HK-2 (cell line): ENCODE measurements at regions not wholly inside any gene's neighbourhood (a gene's known extent, or its start where the extent isn't known, plus 50 kb on each side); places are given as distances from the start of the nearest gene placed in this dataset.

Experiments used
- DNase-seq: peaks from one replicate; pipeline ENCODE4 v3.0.0-alpha.2; 2018; ENCODE audit not compliant: unreplicated experiment

DNA sequence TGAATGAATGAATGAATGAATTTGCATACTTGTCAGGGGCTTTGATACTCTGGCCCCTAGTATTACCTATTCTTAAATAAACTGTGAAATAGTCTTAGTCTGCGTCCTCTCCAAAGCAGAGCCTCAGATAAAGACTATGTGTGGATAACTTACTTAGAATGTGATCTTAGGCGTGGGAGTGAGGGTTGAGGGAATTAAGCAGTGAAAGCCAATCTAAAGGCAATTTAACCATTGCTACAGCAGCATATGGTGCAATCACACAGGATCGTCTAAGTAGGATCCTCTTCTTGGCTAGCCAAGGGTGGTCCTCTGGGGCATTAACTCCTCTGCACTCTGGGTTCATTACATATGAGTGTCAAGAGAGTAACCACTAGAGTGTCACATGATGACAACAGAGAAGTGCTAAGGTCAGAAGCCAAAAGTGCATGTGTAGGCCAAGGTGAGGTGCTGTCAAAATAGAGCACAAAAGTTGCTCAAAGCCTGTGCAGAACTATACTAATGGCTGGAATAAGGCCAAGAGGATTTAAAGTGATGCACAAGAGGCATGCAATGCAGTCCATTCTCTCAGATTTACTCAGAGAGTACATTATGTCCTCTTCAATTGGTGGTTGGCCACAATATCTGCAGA is 274.4 kb upstream of the SEMA6A start:
- no peak for DNase-seq

- DNase-seq, result no peak
Observed at GRCh38 chr5:116847960-116848359, 273.3 kb upstream of the SEMA6A start.

- no peak for DNase-seq
Observed at GRCh38 chr5:116844015-116844414, 269.4 kb upstream of the SEMA6A start.

- DNase-seq, result no peak
Observed at GRCh38 chr5:116842514-116842961, 267.9 kb upstream of the SEMA6A start.

DNA sequence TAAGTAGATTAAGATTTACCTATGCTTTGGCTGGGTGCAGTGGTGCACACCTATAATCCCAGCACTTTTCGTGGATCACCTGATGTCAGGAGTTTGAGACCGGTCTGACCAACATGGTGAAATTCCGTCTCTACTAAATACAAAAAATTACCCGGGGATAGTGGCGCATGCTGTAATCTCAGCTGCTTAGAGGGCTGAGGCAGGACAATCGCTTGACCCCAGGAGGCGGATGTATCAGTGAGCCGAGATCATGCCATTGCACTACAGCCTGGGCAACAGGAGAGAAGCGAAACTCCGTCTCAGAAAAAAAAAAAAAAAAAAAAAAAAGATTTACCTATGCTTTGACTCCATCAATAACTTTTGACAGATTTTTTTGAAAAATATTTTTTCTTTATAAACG is 267.1 kb upstream of the SEMA6A start:
- DNase-seq, result no peak

- no peak for DNase-seq
Observed at GRCh38 chr5:116838011-116838536, 263.5 kb upstream of the SEMA6A start.

- no peak for DNase-seq
Observed at GRCh38 chr5:116834796-116835515, 260.3 kb upstream of the SEMA6A start.

GRCh38 chr5:116830079-116830478 is 255.5 kb upstream of the SEMA6A start:
- DNase-seq, result no peak

DNA sequence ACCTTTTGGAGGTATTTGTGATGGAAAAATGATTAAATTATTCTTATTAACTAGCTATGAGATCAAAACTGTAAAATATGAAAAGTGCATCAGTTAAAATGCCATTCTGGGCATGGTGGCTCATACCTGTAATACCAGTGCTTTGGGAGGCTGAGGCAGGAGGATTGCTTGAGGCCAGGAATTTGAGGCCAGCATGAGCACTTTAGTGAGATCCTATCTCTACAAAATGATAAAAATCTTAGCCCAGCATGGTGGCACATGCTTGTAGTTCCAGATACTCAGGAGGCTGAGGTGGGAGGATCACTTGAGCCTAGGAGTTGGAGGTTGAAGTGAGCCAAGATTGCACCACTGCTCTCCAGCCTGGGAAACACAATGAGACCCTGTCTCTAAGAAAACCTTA is 252.5 kb upstream of the SEMA6A start:
- DNase-seq, result no peak

DNA sequence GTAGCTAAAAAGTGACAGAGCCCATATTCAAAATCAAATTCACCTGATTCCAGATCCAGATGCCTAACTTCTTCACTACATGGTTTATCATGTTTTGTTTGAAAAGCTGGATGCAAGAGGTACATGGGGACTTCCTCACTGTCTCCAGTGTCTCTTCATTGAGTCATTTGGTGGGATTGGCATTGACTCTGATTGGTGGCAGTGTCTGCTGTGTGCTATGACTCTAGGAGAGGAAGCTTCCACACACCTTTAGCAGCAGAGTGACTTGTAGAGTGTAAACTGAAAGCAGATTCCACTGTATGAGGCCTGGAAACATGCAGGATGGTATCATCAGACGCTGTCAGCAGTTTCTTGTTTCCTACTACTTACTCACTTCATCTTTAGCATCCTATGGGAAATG is 250.9 kb upstream of the SEMA6A start:
- DNase-seq, result no peak

- no peak for DNase-seq
Observed at GRCh38 chr5:116824751-116825438, 250.3 kb upstream of the SEMA6A start.

DNA sequence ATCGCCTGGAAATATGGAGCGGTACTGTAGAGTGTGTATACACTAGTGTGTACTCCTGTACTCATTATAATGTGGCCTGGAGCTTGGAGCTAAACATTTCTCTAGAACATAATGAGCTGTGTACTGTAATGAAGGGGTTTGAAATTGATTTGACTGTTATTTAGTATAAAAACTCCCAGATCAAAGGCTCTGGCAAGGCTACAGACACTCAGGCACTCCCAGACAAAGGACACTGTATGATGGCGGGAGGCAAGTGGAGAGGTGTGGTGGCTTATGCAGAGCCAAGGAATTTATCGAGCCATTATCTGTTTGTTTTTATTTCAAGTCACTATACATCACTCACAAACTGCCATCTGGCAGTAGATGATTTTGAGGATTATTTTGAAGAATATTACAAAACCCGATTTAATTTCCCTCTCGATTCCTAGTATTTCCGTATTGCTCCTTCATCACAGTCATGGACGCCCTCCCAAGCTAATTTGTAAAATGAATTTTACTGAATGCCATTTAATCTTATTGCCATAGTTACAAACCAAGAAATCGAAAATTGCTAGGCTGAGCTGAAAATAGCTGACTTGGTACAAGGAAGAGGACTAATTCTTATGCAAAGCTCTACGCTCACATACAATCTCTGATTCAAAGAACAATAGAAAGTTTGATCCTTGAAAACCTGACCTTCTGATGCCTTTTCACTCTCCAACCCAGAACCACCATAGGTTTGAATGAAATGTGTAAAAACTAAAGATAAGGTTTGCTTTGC is 240.2 kb upstream of the SEMA6A start:
- DNase-seq, result no peak

DNA sequence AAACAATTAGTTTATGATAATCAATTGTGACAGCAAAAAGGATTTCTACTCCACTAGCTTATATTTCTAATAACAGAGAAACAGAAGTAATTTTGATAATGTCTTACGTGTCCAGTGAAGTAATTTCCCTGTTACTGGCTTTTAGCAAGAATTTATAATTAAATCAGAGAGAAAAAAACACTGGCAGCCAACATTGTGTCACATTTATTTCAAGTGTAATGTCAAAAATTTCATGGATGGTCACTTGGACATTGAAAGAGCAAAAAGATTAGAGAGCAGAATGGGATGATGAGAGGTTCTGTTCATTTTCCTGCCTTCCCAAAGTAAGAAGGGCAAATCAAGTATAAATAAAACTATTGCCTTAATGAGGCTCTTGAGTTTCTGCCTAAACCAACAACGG is 239.3 kb upstream of the SEMA6A start:
- DNase-seq, result no peak

- DNase-seq, result no peak
Observed at GRCh38 chr5:116813356-116813755, 238.7 kb upstream of the SEMA6A start.

DNA sequence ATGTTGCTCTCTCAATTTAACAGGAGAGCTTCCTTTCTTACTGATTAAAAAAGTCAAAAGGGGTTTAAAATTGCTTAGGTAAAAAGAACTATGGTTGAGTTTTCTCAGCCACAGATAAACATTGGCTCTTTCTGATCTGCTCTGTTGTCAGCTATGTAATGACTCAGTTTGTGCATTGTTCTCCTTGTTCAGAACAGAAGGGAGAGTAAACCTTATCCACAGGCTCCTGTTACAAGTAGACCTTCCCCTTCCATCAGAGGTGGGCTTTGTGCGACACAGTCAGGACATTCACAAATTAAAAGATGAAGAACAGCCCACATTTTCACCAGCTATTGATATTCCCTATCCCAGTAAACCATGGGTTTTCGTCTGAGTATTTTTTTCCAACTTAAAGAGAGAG is 236.3 kb upstream of the SEMA6A start:
- no peak for DNase-seq

DNA sequence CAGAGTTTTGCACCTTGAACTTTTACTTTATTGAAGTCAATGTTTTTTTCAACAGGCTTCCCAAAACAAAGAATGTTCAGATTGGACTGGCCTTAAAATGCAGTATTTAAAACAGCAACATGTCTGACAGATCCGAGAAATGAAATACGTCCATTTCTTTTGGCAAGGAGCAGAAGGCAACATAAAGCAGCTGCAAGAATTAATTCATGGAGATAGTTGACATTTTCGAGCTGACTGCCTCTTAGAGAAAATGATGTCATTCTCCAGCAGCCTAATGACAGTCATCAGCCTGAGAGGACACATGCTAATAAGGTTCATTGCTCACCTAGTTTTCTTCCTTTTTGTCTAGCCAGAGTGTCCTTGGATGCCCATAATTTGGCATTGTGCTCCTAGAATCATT is 232.2 kb upstream of the SEMA6A start:
- DNase-seq, result no peak

GRCh38 chr5:116799401-116799800 is 224.8 kb upstream of the SEMA6A start:
- DNase-seq, result no peak

DNA sequence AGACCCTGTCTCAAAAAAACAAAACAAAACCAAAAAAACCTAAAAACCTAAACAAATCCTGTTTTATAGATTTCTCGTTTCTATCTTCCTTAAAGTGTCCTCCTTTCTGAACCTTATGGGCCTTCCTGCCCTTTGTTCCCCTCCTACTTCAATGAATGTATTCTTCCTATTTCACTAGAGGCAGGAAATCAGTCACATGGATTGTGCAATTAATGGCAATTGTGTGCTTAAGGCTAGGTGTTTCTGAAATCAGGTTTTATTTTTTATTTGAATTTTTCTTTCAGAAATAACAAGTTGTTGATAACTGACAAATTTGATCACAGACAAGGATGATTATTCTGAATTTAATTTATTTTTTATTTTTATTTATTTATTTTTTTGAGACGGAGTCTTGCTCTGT is 220.6 kb upstream of the SEMA6A start:
- DNase-seq, result no peak

- DNase-seq, result no peak
Observed at GRCh38 chr5:116789522-116789921, 214.9 kb upstream of the SEMA6A start.

- DNase-seq, result no peak
Observed at GRCh38 chr5:116788851-116789403, 214.3 kb upstream of the SEMA6A start.

DNA sequence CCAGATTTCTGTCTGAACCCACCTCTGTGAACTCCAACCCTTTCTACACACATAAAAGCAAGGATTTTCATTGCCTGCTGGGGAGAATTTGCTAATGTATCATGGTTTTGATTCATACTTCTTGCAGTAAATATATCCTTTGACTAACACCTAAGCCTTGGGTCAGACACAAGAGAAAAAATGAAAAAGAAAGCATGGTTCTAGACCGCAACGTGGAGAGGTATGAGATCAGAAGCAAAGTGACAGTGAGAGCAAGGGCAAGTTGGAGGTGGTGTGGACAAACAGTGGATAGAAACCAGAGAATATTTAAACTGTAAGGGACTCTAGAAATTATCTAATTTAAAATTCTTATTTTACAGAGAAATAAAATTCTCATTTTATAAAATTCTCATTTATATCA is 212.9 kb upstream of the SEMA6A start:
- no peak for DNase-seq

DNA sequence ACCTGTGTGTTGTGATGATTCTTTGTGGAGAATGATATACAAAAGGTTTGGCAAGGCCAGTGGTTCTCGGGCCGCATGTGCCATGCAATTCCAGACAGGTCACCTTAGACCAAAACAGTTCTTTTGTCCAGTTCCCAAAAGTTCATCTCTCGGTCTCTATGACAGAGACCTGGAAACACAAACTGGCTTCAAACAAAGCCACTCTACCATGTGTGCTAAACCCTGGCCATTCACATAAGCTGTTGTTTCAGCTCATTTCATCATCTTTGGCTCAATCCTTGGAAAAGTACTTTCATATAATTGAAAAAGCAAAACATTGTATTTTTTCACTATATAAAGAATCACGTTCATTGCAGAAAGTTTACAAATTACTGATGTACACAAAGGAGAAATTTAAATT is 210.5 kb upstream of the SEMA6A start:
- no peak for DNase-seq
